ENCODE measurements at regions not wholly inside any gene's neighbourhood (a gene's known extent, or its start where the extent isn't known, plus 50 kb on each side); places are given as distances from the start of the nearest gene placed in this dataset.
A peak's percentile ranks its signal among the peaks of the same experiment; 100 is the strongest.

- no peak for DNase-seq (ENCODE audit: low read depth)
These were observed 235.6 kb upstream of the KLF6 start for GRCh38 chr10:4020631-4021030.

DNA sequence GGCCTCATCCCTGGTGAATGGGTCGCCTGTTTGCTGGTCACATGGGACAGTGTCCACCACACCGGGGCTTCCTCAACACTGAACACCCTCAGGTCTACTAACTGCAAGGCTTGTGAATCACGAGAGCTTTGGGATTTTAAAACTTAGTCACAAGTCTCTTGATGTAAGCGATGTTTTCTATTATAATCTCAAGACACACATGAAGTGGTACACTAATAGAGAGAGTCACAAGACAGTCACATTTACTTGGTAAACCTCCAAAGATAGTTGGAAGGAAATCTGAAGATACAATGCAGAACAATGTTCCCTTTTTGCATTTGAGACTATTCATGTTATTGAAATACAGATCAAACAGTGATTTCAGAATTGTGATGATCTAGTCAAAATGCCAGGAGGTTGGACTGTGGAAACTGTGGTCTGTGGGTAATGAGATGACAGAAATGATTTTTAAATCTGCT is 233.1 kb upstream of the KLF6 start:
- no peak for DNase-seq (ENCODE audit: low read depth)

GRCh38 chr10:4017336-4017735 is 232.3 kb upstream of the KLF6 start:
- no peak for DNase-seq (ENCODE audit: low read depth)

- no peak for DNase-seq (ENCODE audit: low read depth)
These were observed 231.3 kb upstream of the KLF6 start for GRCh38 chr10:4016214-4016740.

DNA sequence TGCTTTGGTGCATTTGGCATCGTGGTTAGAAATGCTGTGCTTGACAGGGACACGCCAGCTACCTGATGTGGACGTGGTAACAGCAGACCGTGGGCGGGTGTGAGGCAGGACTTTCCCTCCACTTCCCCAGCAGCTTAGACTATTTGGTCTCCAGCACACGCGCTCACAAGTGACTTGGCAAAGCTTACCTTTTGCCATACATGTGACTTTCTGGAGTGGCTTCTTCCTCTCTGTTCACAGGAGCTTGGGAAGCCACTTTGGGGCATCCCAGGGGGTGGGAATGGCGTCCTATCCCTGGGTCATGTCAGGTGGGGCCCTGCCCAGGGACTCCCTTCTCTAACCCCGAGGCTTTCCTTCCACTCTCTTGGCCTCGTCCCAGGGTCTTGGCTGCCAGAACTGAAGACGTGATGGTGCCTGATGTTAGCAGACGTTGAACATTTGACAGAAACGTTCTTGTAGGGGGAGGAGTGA is 228.7 kb upstream of the KLF6 start:
- DNase-seq (ENCODE audit: low read depth): no peak

DNA sequence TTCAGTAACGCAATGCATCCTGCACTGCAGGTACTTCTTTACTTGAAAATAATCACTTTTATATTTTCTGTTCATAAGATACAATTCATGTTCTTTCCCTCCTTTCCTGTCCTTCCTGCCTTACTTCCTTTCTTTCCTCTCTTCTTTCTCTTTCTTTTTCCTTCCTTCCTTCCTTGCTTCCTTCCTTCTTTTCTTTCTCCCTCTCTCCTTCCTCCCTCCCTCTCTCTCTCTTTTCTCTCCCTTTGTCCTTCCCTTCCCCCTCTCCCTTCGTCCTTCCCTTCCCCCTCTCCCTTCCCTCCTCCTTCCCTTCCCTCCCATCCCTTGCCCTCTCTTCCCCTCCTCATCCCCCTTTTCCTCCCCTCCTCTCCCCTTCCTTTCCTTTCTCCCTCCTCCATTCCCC is 227.8 kb upstream of the KLF6 start:
- no peak for DNase-seq (ENCODE audit: low read depth)

GRCh38 chr10:4011136-4011812 is 226.3 kb upstream of the KLF6 start:
- no peak for DNase-seq (ENCODE audit: low read depth)

DNA sequence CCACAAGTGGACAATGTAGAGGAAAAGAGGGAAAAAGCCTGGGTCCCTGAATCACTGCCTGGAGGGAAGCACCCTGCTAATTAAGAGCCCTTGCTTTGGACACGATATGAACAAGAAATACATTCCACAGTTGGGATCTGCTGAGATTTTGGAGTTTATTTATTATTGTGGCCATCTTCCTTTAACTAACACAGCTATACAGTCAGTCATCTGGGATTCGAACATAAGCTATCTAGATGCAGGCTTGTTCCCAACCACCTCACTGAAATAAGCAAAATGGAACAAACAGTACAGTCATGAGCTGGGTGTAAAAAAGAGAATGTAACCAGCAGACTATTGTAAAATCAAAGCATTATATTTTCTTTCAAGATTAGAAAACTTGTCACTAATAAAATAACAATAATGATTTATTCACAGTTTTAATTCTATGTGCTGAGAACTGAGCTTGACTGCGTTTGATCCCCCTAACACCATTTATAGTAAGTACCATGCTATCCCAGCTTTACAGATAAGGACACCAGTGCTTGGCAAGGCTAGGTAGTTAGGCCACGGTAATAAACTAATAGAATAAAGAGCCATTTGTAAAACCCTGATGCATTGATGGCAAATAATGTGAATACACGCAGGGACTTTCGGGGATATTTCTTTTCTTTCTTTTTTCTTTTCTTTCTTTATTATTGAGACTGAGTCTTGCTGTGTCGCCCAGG is 223.8 kb upstream of the KLF6 start:
- peak; percentile 68 for DNase-seq (ENCODE audit: low read depth)

- DNase-seq (ENCODE audit: low read depth): no peak
These were observed 222.8 kb upstream of the KLF6 start for GRCh38 chr10:4007771-4008170.

DNA sequence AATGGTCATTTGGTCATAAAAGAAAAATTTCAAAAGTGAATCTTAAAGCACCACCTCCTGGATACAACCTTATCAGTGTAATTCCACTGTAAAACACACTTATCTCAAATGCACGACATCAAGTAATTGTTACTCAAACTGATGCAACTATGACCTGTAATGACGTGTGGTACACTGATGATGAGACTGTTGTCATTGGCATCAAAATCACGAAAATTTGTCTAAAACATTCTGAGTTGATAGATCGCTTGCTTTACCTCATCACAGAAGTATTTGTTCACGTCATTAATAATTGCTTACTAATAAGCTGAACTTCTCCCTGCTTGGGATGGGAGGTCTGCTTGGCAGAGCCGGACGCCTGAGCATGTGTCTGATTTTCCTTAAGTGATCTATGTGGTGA is 221.8 kb upstream of the KLF6 start:
- DNase-seq (ENCODE audit: low read depth): no peak

DNA sequence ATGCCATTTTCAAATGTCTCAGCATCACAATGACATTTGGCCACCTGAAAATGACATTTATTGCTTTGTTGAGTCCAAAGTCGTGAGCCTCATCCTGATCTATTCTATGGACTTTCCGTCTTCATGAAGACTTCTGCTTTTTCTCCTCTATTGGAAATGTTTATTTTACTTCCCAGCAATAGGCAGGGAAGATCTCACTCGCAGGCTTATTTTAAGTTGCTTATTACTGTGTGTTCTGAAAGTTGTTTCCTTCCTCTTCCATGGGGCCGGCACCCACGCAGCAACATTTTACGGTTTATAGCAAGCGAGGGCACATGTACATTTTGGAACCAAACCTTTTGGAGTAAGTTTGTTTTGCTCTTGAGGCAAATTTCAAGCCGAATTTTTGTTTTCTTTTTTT is 221.0 kb upstream of the KLF6 start:
- no peak for DNase-seq (ENCODE audit: low read depth)

- no peak for DNase-seq (ENCODE audit: low read depth)
These were observed 220.0 kb upstream of the KLF6 start for GRCh38 chr10:4004990-4005389.

GRCh38 chr10:4004144-4004543 is 219.1 kb upstream of the KLF6 start:
- no peak for DNase-seq (ENCODE audit: low read depth)

DNA sequence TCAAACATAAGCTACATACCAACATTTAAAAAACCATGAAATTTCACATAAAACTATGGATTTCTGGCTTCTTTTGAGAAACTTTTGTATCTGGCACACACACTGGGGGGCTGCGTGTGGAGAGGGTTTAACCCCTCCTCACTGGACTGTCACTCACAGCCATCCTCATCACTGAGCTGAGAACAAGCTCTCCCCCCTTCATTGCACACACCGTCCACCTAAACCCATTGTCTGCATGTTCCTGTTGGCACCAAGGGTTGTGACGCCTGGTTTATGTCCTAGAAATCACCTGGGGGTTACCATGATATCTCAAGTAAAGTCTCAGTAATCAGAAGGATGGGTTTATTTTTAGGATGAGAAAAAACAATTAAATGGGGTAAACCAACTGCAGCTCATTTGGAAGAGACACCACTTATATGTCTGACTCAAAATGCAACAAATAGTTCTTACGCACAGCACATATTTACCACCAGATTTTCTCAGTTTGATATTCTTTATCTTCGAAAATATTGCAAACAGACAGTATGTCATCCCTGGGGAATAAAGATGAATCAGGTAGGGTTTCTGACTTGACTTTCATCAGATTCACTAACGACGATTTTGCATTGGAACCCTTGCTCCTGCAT is 218.5 kb upstream of the KLF6 start:
- DNase-seq (ENCODE audit: low read depth): no peak

- no peak for DNase-seq (ENCODE audit: low read depth)
These were observed 216.8 kb upstream of the KLF6 start for GRCh38 chr10:4001811-4002210.

GRCh38 chr10:3999642-4000041 is 214.6 kb upstream of the KLF6 start:
- no peak for DNase-seq (ENCODE audit: low read depth)

DNA sequence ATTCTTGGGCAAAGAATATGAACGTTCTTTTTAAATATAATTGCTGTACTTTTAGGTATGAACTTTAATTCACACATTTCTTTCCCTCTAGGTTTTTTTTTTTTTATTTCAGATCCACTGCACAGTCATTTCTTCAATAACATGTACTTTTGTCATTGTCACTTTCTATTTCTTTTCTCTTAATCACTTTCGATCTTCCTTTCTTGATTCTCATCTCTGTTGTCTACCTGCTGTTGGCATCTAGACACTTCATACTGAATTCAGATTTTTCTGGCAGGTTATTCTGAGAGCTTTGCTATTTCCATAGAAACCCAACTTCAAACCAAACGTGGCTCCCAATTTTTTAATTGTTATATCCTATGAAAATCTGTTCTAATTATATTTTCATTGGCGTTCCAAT is 211.7 kb upstream of the KLF6 start:
- DNase-seq (ENCODE audit: low read depth): no peak

- peak; percentile 85 for DNase-seq (ENCODE audit: low read depth)
These were observed 210.5 kb upstream of the KLF6 start for GRCh38 chr10:3995302-3996210.

- no peak for DNase-seq (ENCODE audit: low read depth)
These were observed 207.6 kb upstream of the KLF6 start for GRCh38 chr10:3992382-3993178.

DNA sequence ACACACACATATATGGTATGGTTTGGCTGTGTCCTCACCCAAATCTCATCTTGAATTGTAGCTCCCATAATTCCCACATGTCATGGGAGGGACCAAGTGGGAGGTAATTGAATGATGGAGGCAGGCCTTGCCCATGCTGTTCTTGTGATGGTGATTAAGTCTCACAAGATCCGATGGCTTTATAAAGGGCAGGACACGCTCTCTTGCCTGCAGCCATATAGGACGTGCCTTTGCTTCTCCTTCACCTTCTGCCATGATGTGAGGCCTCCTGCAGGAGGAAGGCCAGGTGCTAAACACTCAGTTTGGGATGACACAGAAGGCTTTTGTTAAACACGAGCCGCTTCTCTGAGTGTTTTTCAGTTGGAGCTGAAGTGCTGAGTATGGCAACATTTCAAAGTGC is 205.3 kb upstream of the KLF6 start:
- DNase-seq (ENCODE audit: low read depth): no peak

Data from EH (cell line).